ENCODE measurements at regions not wholly inside any gene's neighbourhood (a gene's known extent, or its start where the extent isn't known, plus 50 kb on each side); places are given as distances from the start of the nearest gene placed in this dataset.
"Not testable (repeated sequence)": the region's sequence is repeated elsewhere in the genome, so short reads cannot be mapped to it uniquely, and the experiment has no call there.

DNA sequence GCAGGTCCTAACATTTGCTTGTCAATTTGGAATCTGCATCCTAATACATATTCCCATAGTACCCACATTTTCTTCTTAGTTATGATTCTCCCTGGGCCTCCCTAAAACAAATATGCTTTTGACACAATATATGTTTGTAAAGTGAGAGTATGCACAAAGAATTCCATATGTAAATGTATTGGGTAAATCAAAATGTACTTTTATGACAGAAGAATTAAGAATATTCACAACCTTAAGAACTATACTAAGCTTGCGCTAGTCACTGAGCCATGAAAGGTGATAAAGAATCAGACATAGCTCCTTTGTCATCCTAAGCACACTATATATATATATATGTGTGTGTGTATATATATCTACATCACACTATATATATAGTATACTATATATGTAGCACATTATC lies 438.5 kb downstream of the ACTL7B start:
- no peak for DNase-seq

DNA sequence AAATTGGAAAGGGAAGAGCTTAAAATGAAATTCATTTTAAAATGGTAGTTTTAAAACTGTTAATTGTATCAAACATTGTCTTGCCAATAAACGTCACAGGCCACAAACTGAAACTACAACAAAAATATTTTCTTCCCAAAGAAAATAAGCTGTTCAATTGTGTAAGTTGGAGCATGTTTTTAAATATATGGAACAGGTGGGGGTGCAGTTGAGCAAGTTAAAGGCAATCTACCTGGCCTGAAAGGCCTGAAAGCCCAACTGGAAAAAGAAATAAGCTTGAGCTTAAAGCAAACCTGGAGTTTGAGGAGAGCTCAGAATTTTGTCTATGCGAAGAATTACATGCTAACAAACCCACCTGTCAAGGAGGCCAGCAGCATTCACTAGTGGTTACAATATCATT lies 439.5 kb downstream of the ACTL7B start:
- no peak for DNase-seq

DNA sequence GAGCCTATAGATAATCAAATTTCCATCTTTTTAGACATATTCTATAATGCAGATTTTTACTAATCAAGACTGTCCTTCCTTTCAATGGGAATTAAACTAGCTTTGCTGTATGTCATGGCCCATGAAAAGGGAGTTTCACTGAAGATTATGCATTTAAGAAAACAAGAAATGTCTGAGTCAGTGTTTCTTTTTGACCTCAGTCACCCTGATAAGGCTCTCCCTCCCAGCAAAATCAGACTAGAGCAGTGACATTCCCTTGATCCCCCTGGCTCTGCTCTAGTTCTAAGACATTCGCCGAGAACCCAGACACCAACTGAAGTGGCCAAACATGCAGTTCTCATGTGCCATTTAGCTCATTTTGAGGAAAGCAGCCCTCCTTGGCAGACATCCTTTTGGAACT lies 442.0 kb downstream of the ACTL7B start:
- no peak for DNase-seq

DNA sequence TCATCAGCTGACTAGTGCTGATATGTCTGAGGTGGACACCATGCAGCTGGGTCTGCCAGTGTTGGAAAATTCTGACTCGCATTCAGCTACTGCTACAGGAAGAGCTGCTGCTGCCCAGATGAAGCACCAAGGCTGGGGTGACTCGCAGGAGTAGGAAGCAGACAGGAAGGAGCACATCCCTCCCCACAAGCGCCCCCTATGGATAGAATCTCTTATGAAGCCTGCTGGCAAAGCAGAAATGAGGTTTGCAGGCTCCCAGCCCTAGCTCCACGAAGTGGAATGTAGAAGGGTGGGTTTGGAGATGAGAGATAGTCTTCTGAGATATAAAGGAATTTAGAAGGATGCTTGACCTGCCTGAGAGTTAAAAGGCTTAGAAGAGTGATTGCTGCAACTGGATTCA lies 443.0 kb downstream of the ACTL7B start:
- DNase-seq: no peak

DNA sequence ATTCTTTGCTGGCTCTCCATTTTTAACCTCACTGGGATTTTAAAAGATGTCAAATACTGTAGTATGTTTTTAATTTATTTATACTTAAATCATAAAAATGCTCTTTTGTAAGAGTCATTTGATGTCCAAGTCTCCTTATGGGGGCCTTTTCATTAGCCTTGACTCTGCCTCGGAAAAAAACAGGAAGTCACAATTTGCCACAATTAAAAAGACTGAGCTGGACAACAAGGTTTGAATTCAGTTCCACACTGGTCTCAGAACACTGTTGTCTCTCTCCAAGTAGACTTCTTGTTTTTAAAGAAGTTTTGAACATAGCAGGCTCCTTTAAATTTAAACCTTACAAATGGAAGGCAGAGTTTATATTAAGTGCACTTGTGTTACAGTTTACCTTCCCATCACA lies 444.2 kb downstream of the ACTL7B start:
- DNase-seq: no peak

- DNase-seq: no peak
These were observed 445.6 kb downstream of the ACTL7B start for GRCh38 chr9:108410161-108410560.

- DNase-seq: no peak
These were observed 455.5 kb downstream of the ACTL7B start for GRCh38 chr9:108400297-108400696.

- DNase-seq: no peak
These were observed 455.9 kb downstream of the ACTL7B start for GRCh38 chr9:108399851-108400250.

DNA sequence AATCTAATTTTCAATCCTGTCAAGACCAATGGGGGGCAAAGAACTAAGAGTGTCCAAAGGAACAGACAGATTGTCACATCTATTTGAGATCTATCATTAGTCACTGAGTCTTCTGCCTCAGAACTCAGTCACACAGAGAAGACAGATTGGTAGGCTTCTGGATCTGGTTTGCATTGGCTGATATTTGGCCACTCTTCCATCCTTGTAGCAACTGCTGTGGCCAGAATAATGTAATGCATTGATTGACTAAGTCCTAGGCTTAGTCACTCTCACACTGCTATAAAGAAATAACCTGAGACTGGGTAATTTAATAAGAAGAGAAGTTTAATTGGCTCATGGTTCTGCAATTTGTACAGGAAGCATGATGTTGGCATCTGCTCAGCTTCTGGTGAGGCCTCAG lies 458.5 kb downstream of the ACTL7B start:
- DNase-seq: no peak

DNA sequence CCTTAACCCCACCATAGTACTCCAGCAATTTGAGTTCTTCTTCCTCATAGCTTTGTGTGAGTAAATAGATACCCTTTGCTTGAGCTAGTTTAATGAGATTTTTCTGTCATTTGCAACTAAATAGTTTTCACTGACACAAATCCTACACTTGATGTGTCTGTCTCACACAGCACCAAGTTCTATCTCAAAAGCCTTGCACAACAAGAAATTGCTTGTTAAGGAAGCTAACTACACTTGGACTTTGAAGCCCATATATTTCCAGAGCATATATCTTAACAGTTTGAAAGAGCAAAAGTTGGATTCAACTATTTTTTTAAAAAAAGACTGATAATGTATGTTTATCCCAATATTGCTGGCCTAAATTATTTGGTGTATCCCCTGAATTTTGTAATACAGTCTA lies 459.2 kb downstream of the ACTL7B start:
- no peak for DNase-seq

GRCh38 chr9:108396193-108396592 lies 459.6 kb downstream of the ACTL7B start:
- no peak for DNase-seq

DNA sequence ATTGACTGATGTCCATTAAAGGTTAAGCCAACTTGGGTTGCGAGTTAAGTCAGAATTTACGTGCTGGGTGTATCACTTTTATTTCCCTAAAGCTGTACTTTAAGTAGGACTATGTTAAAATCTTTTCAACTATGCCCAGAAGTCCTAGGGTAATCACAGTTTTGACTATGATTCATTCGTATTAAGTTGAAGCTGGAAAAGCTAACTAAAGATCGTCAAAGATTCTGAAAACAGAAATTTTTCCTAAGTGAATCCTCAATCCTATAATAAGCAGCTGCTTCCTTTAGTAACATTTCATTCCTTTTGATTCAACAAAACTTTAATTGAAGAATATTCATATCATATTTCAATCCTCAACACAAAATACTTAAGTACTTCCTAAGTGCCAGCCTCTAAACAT lies 460.4 kb downstream of the ACTL7B start:
- DNase-seq: no peak

DNA sequence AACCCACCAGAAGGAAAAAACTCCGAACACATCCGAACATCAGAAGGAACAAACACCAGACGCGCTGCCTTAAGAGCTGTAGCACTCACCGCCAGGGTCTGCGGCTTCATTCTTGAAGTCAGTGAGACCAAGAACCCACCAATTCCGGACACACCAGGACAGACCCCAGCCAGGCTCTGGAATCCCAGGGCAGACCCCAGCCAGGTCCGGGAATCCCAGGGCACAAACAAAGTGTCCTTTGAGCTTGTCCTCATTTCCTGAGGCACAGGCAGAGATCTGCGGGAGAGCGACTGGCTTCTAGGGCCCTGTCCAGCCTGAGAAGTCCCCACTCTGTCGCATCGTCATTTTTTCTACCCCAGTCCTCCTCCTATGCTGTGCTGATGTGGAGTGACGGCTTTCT lies 461.1 kb downstream of the ACTL7B start:
- no peak for DNase-seq

DNA sequence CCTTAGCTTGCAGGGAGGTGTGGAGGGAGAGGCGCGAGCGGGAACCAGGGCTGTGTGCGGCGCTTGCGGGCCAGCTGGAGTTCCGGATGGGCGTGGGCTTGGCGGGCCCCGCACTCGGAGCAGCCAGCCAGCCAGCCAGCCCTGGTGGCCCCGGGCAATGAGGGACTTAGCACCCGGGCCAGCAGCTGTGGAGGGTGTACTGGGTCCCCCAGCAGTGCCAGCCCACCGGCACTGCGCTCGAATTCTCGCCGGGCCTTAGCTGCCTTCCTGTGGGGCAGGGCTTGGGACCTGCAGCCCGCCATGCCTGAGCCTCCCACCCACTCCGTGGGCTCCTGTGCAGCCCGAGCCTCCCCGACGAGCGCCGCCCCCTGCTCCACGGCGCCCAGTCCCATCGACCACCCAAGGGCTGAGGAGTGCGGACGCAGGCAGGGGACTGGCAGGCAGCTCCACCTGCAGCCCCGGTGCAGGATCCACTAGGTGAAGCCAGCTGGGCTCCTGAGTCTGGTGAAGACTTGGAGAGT lies 462.2 kb downstream of the ACTL7B start:
- DNase-seq: not testable (repeated sequence)

GRCh38 chr9:108392877-108393276 lies 462.9 kb downstream of the ACTL7B start:
- DNase-seq: no peak

DNA sequence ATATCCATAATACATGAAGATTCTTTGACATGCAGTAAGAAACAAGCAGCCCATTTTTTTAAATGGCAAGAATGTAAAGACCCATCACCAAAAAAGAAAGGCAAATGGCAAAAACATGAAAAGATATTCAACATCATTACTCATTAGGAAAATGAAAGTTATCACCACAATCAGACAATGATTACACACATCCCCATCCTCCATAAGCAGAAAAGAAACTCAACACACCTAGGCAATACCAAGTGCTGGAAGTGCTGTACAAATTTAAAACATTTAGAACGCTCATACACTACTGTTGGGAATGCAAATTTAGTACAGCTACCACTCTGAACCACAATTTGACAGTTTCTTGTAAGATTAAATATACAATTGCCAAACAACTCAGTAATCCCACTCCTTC lies 466.7 kb downstream of the ACTL7B start:
- no peak for DNase-seq

DNA sequence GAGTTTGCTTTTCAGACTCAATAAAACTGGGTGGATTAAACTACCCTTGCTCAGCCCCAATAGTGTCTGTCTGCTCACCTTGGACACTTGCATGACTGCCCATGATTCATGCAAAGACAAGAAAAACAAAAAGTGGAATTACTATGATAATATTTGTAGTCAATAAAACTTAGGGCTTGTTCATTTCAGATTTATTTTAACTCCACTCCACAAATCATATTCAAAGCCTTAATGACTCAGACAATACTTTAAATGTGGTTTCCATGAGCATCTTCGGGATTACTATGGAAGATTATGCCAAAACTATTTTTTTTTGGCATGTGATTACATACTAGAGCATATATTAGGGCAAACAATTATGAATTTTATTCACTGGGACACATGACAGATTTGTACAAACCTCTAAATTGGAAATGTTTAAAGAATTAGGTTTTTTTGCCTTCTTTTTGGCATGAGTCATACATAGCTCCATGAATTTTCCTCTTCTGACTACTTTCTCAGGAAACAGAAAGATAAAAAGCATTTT lies 468.9 kb downstream of the ACTL7B start:
- DNase-seq: no peak

GRCh38 chr9:108386032-108386431 lies 469.8 kb downstream of the ACTL7B start:
- DNase-seq: no peak

- DNase-seq: no peak
These were observed 472.0 kb downstream of the ACTL7B start for GRCh38 chr9:108383796-108384195.

- no peak for DNase-seq
These were observed 473.5 kb downstream of the ACTL7B start for GRCh38 chr9:108382310-108382709.

DNA sequence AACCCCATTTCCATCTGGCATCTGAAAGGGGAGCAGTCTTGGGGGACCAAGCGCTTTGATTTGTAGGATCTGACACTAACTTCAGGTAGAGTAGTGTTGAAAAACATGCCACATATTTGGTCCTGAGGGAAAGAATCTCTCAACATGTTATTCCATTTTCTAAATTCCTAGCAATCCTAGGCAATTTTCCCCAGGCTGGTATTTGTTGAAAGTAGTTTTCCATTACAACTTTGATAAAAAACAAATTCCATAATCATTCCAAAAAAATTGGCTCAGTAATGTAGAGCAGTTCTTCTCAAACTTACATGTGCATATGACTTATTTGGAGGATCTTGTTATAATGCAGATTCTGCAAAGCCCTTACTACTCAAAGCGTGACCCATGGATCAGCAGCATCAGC lies 477.9 kb downstream of the ACTL7B start:
- no peak for DNase-seq

GRCh38 chr9:108377382-108377781 lies 478.4 kb downstream of the ACTL7B start:
- no peak for DNase-seq

DNA sequence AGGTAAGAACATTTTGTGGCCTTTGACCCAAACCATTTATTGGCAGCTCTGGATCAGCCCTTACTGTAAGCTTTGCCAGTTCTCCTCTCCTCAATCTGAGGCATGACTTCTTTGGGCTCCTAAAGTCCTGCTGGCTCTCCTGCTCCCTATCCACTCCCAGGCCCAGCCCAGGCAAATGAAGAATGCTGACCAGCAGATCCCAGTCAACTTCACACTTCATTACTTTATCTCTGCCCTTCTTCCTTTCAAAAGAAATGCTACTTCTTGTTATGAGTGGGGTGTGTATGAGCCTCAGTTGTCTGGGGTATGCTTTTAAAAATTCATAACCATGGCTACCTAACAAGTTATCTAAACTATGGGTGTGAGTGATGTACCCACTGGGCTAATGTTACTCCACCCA lies 479.6 kb downstream of the ACTL7B start:
- no peak for DNase-seq

DNA sequence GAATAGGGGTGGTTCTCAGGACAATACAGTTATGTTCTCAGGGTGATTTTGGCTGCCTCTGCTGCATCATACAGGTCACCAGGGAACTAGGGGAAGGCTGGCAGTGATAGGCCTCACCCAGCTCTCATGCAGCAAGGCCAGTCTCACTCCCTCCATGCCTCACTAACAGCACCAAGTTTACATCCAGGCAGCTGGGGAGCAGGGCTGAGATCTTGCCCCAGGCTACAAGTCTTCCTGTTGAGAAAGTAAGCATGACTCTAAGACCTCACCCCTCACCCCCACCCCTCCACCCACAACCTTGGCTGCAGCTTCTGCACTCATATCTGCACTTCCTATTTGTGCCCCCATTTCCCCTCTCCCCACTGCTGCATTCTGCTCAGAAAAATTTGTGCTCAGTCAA lies 481.2 kb downstream of the ACTL7B start:
- DNase-seq: no peak

All from amygdala (tissue), 56 donors.